ENCODE measurements at regions not wholly inside any gene's neighbourhood (a gene's known extent, or its start where the extent isn't known, plus 50 kb on each side); places are given as distances from the start of the nearest gene placed in this dataset.
"Not testable (repeated sequence)": the region's sequence is repeated elsewhere in the genome, so short reads cannot be mapped to it uniquely, and the experiment has no call there.

GRCh38 chr21:35504277-35504676 is 455.2 kb upstream of the RUNX1 start:
- no peak for DNase-seq (ENCODE audit: low spot score)

DNA sequence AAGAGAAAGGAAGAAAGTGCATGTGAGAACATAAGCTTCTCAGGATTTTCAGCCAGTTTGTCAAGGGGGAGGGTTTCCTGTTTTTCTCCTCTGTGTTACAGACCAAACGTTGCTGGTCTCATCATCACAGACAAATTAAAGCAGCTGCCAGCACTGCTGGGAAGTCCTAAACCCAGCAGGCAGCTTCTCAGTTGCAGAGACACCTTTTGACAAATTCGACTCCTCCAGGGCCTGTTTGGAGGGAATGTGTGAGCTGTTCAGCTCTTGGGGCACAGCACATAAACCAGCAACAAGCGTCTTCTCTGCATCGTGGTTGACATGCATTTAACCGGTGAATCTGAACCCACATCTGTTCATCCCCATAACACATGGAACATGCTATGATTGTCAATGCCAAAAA is 454.6 kb upstream of the RUNX1 start:
- peak; percentile 12 for DNase-seq (ENCODE audit: low spot score)

DNA sequence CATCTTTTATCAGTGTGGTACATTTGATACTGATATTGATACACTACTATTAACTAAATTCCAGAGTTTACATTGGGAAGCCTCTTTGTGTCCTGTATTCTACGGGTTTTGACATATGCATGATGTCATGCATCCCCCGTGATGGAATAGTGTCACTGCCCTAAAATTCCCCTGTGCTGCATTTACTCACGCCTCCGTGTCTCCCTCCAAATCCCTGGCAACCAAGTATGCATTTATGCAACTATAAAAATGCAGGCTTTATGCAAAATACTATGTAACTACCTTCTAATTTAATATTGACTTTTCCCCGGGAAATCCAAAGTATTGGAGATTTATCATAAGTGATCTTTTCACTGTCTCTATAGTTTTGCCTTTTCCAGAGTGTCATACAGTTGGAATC is 453.7 kb upstream of the RUNX1 start:
- no peak for DNase-seq (ENCODE audit: low spot score)

GRCh38 chr21:35497522-35497921 is 448.4 kb upstream of the RUNX1 start:
- not testable (repeated sequence) for DNase-seq (ENCODE audit: low spot score)

GRCh38 chr21:35491920-35492678 is 443.0 kb upstream of the RUNX1 start:
- no peak for DNase-seq (ENCODE audit: low spot score)

DNA sequence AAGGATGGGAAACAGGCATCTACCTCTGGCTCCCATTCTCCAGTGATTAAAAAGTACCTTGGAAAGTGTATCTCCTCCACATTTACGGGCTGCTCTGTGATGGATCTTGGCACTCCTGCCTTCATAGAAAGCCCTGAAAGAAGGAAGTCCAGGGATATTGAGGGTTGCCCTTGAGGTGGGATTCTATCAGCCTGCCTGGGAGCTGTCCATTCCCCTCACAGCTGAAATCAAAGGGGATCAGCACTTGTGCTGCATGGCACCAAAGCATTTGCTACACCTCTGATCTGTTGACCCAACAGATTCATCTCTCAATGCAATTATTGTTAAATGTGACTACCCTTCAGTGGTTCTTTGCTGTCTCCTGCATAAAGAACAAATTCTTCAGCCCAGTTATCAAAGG is 442.0 kb upstream of the RUNX1 start:
- DNase-seq (ENCODE audit: low spot score): no peak

- no peak for DNase-seq (ENCODE audit: low spot score)
These were observed 440.4 kb upstream of the RUNX1 start for GRCh38 chr21:35489389-35489980.

DNA sequence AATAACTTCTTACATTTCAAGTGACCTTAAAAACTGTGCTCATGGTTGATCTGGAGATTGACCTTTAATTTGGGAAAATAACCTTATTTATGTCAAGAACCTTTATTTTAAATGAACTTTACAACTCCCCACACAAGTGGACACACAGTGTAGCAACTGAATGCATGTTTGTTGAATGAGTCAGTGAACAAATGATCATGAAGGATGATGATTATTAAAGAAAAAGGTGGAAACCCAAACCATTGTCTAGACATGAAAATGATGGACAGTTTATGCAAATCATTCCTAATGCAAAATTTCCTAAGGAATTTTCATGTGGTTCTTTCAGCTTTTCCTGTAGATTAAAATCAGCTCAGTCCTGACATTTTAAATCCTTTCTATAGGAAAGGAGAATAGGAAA is 439.8 kb upstream of the RUNX1 start:
- DNase-seq (ENCODE audit: low spot score): no peak

GRCh38 chr21:35485364-35485763 is 436.3 kb upstream of the RUNX1 start:
- DNase-seq (ENCODE audit: low spot score): no peak

DNA sequence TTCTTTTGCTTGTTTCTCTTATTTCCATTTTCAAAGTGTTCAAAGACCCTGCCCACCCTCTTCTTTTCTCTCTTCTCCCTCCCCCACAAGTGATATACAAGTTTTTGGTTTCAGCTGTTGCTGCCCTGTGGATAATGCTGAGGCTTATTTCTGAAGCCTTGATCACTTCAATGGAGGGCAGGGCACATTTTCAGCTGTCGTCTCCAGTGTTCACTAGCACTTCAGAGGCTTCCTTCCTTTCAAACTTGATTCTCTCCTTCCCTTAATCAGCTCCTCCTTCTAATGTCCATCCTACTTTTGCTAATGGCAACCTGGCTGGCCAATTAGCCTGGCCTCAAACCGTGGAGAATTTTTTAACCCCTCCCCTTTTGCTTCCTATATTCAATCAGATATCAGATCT is 435.7 kb upstream of the RUNX1 start:
- DNase-seq (ENCODE audit: low spot score): no peak

GRCh38 chr21:35484032-35484431 is 434.9 kb upstream of the RUNX1 start:
- no peak for DNase-seq (ENCODE audit: low spot score)

GRCh38 chr21:35482933-35483662 is 434.0 kb upstream of the RUNX1 start:
- no peak for DNase-seq (ENCODE audit: low spot score)

GRCh38 chr21:35482096-35482495 is 433.0 kb upstream of the RUNX1 start:
- no peak for DNase-seq (ENCODE audit: low spot score)

- DNase-seq (ENCODE audit: low spot score): no peak
These were observed 431.9 kb upstream of the RUNX1 start for GRCh38 chr21:35481005-35481404.

- DNase-seq (ENCODE audit: low spot score): no peak
These were observed 430.4 kb upstream of the RUNX1 start for GRCh38 chr21:35479529-35479928.

DNA sequence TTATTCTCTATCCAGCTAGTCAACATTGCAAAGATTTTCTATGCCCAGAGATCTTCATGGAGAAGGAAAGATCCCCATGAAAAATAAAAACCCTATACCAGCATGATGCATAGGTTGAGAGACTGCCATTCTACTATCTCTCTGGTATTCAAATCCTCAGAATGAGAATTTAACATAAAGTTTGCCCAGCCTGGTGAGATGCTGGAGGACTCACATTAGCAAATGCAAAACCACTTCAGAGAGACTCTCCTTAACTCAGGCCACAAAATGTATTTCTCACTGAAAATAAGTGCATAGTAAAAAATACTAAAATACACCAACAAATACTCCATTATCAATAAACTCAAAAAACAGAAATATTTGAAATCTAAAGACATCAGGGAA is 430.0 kb upstream of the RUNX1 start:
- no peak for DNase-seq (ENCODE audit: low spot score)

DNA sequence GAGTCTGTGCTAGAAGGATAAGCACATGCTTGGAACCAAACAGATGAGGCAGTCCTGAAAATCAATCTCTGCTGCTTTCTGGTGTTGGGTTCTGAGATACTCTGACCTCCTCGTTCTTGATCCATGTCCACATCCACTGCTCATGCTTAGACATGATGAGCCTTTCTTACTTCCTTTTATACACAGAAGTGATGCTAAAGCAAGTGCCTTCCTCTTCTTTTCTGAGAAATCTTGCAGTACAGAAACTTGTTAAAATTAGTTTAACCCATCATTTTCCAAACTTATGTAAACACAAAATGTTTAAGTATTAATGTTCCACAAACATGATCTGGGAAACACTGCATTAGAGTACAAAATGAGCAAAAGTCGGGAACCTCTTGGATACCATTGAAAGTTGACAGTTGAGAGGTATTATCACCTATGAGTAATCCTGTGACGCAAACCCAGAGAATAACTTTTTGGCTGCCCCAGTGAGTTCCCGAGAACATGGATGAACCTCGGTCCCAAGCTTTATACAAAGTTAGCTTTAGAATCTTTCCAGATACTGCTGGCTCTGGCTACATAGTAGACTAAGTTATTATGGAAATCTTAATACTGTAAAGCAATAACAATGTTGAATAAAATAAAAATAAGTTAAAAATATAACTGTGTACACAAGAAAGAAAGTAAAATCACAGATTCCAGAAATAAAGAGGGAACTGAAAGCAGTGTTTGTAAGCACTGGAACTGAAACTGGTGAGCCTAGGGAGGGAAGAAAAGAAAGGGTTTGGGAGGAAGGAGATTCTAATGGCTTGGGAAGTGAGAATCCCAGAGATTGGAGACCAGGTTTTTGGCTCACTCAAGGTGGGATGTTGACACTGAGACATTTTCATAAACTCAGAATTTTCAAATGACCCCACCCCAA is 429.3 kb upstream of the RUNX1 start:
- no peak for DNase-seq (ENCODE audit: low spot score)

- no peak for DNase-seq (ENCODE audit: low spot score)
These were observed 428.5 kb upstream of the RUNX1 start for GRCh38 chr21:35477622-35478021.

- no peak for DNase-seq (ENCODE audit: low spot score)
These were observed 427.7 kb upstream of the RUNX1 start for GRCh38 chr21:35476621-35477395.

GRCh38 chr21:35475762-35476161 is 426.7 kb upstream of the RUNX1 start:
- no peak for DNase-seq (ENCODE audit: low spot score)

- no peak for DNase-seq (ENCODE audit: low spot score)
These were observed 425.9 kb upstream of the RUNX1 start for GRCh38 chr21:35475009-35475408.

Data from mucosa of gallbladder (tissue), 1 donor.